HepG2 (cell line): ENCODE measurements at regions not wholly inside any gene's neighbourhood (a gene's known extent, or its start where the extent isn't known, plus 50 kb on each side); places are given as distances from the start of the nearest gene placed in this dataset.

ENCODE experiments used
- ATAC-seq: fragments of 200-7000 bp; cut with Tn5 transposase; 3 replicates; pipeline ENCODE4 v1.9.1; 2020; ENCODE audit warnings: mild to moderate bottlenecking, moderate library complexity
- BruUV-seq: library from RNA; stranded (reverse); fragments of 400-500 nt; replicated peaks from 2 replicates; lab custom pipeline; 2021; lab: Mats Ljungman, UMichigan
- CTCF ChIA-PET: fragments of 300-600 bp; formaldehyde crosslinking; extraction: SDS; loops from one replicate; lab custom pipeline; 2021; ENCODE audit warnings: low total read pairs, inconsistent platforms, low intra/inter-chr PET ratio; lab: Yijun Ruan, JAX
- POLR2A ChIA-PET: fragments of 350-600 bp; sonication (Branson Sonifier 250); formaldehyde crosslinking; loops from one replicate; lab custom pipeline; 2020; ENCODE audit warnings: antibody characterized with exemption, inconsistent platforms; lab: Yijun Ruan, JAX
- DNase-seq: peaks from one replicate; pipeline ENCODE4 v3.0.0-alpha.2; 2015; ENCODE audit warnings: low spot score
- FAIRE-seq: peaks from 3 replicates; lab custom pipeline; 2011; peaks lifted over from hg19 to GRCh38; lab: Jason Lieb, UNC
- H2AFZ ChIP-seq: one replicate; pipeline ENCODE4 v1.6.1; 2011; ENCODE audit warnings: low read length, inconsistent platforms
- H3K27ac ChIP-seq: fragments of 300-600 bp; 3 replicates; pipeline ENCODE4 v1.8.0; 2011; ENCODE audit warnings: mixed run types, mild to moderate bottlenecking, mixed read lengths, low read length, inconsistent platforms; ENCODE audit not compliant: insufficient read depth; ENCODE audit errors: extremely low read length
- H3K27me3 ChIP-seq, 2 experiments: fragments of 200-600 bp in 1 of 2; 2 replicates in 1 of 2; 3 replicates in 1 of 2; pipeline versions ENCODE4 v1.6.0 to v1.8.0; 2011; ENCODE audit warnings: low read length in 2 of 2, mild to moderate bottlenecking in 2 of 2, moderate library complexity in 2 of 2, inconsistent platforms in 1 of 2; ENCODE audit not compliant: insufficient read depth in 2 of 2, control insufficient read depth in 1 of 2
- H3K36me3 ChIP-seq, 2 experiments: fragments of 200-600 bp in 1 of 2; replicated peaks in 1 of 2; 2 replicates in 1 of 2; 3 replicates in 1 of 2; pipeline versions ENCODE4 v1.5.1 to v1.8.0; 2011; ENCODE audit warnings: low read length in 2 of 2, inconsistent platforms in 1 of 2; ENCODE audit not compliant: insufficient read depth in 2 of 2, control insufficient read depth in 1 of 2
- H3K4me1 ChIP-seq: 2 replicates; pipeline ENCODE4 v1.5.1; 2012; ENCODE audit warnings: low read length, inconsistent platforms; ENCODE audit not compliant: insufficient read depth
- H3K4me2 ChIP-seq: 2 replicates; pipeline ENCODE4 v1.6.0; 2011; ENCODE audit warnings: low read depth, low read length, inconsistent platforms
- H3K4me3 ChIP-seq, 3 experiments: fragments of 200-600 bp in 1 of 3; sonication (generic), shearing (Covaris generic) in 1 of 3; replicated peaks in 1 of 3; 2 replicates each; pipeline ENCODE4 v1.5.1; 2011 to 2016; ENCODE audit warnings: low read length in 3 of 3, inconsistent platforms in 2 of 3, low read depth in 2 of 3, mild to moderate bottlenecking in 2 of 3, control low read depth in 1 of 3, mixed read lengths in 1 of 3; ENCODE audit not compliant: insufficient read depth in 1 of 3
- H3K79me2 ChIP-seq: one replicate; pipeline ENCODE4 v1.6.1; 2011; ENCODE audit warnings: low read length, inconsistent platforms; ENCODE audit not compliant: insufficient read depth
- H3K9ac ChIP-seq: 2 replicates; pipeline ENCODE4 v1.6.0; 2011; ENCODE audit warnings: mild to moderate bottlenecking, low read depth, low read length, inconsistent platforms; ENCODE audit not compliant: insufficient read depth
- H3K9me3 ChIP-seq: 2 replicates; pipeline ENCODE4 v1.5.1; 2012; ENCODE audit warnings: mild to moderate bottlenecking, low read length
- H4K20me1 ChIP-seq: 2 replicates; pipeline ENCODE4 v1.6.0; 2011; ENCODE audit warnings: inconsistent platforms, mild to moderate bottlenecking, low read length, moderate library complexity; ENCODE audit not compliant: insufficient read depth
- BRF2 ChIP-seq: sonication (generic); formaldehyde crosslinking; IDR thresholded peaks from 2 replicates; pipeline ENCODE4 v1.8.1; 2022; ENCODE audit warnings: mild to moderate bottlenecking, missing genetic modification reagents
- DRAP1 ChIP-seq: IDR thresholded peaks from 2 replicates; pipeline ENCODE4 v1.6.1; 2016; ENCODE audit warnings: missing genetic modification reagents, missing compliant biosample characterization
- FOXJ3 ChIP-seq: sonication (generic); formaldehyde crosslinking; IDR thresholded peaks from 2 replicates; pipeline ENCODE4 v1.4.0; 2020; ENCODE audit warnings: missing genetic modification reagents, mild to moderate bottlenecking, borderline replicate concordance
- FOXO4 ChIP-seq: sonication (generic); formaldehyde crosslinking; conservative IDR thresholded peaks from 2 replicates; pipeline ENCODE4 v1.8.1; 2023; ENCODE audit warnings: missing genetic modification reagents
- MED8 ChIP-seq: sonication (generic); formaldehyde crosslinking; IDR thresholded peaks from 2 replicates; pipeline ENCODE4 v1.8.1; 2023; ENCODE audit warnings: mild to moderate bottlenecking, missing genetic modification reagents; ENCODE audit not compliant: insufficient replicate concordance
- PLSCR1 ChIP-seq: sonication (generic); formaldehyde crosslinking; IDR thresholded peaks from 2 replicates; pipeline ENCODE4 v1.5.0; 2020; ENCODE audit warnings: missing genetic modification reagents, mild to moderate bottlenecking, borderline replicate concordance
- RERE ChIP-seq: IDR thresholded peaks from 2 replicates; pipeline ENCODE4 v1.6.1; 2016; ENCODE audit warnings: low read depth, missing genetic modification reagents, missing compliant biosample characterization
- ZNF460 ChIP-seq: sonication (generic); formaldehyde crosslinking; IDR thresholded peaks from 2 replicates; pipeline ENCODE4 v1.5.1; 2020; ENCODE audit warnings: missing genetic modification reagents, mild to moderate bottlenecking, borderline replicate concordance
- ZNF549 ChIP-seq: sonication (generic); formaldehyde crosslinking; IDR thresholded peaks from 2 replicates; pipeline ENCODE4 v1.5.0; 2020; ENCODE audit warnings: missing genetic modification reagents
- ZNF607 ChIP-seq: sonication (generic); formaldehyde crosslinking; IDR thresholded peaks from 2 replicates; pipeline ENCODE4 v1.5.1; 2020; ENCODE audit warnings: missing genetic modification reagents, mild to moderate bottlenecking, borderline replicate concordance
- ZNF891 ChIP-seq: sonication (generic); formaldehyde crosslinking; IDR thresholded peaks from 2 replicates; pipeline ENCODE4 v1.5.0; 2020; ENCODE audit warnings: mild to moderate bottlenecking, missing genetic modification reagents
- WGBS: methylation state at CpG from one replicate; pipeline ENCODE4 v1.1.6; 2017; ENCODE audit warnings: low lambda C conversion rate; 5-methylcytosine and 5-hydroxymethylcytosine counted together
- in situ Hi-C: cut with HindIII; loops from 2 replicates; pipeline ENCODE4 v1.10.0; 2017; ENCODE audit warnings: low pct_unique_long_range_greater_than_20kb; ENCODE audit not compliant: extremely low pct_ligation_motif_present
- intact Hi-C: fragments of 100-400 bp; cut with micrococcal nuclease; formaldehyde crosslinking; loops from one replicate; pipeline ENCODE4 v1.10.0; 2022; ENCODE audit not compliant: unreplicated experiment

GRCh38 chr5:114695292-114695904 is 333.5 kb downstream of the KCNN2 start:
- FAIRE-seq (no peak), ATAC-seq (no peak), DNase-seq (no peak)
- intact Hi-C loops (no loop called here), in situ Hi-C loops (no loop called here)
- CTCF ChIA-PET = no interaction called here
- Histone ChIP-seq H3K4me3 (no peak overlapping the region), H3K27ac (no peak overlapping the region), H3K9ac (no peak overlapping the region), H3K36me3 (no peaks in the 10 kb centered on the region), H3K4me2 (no peak overlapping the region), H3K9me3 (peaks cover 52% of the 10 kb centered on the region), H3K4me1 (no peaks in the 10 kb centered on the region), H2AFZ (no peak overlapping the region), H3K27me3 (no peaks in the 10 kb centered on the region), H3K79me2 (no peaks in the 10 kb centered on the region), H4K20me1 (no peaks in the 10 kb centered on the region)
- POLR2A ChIA-PET = no interaction called here
- no TSS peak for BruUV-seq
- 68% methylated on average over 9 of the region's 27 CpGs for WGBS
- TF ChIP-seq ZNF549 (no peak), ZNF607 (CRISPR knock-in tag) (no peak), BRF2 (CRISPR knock-in tag) (no peak), PLSCR1 (CRISPR knock-in tag) (no peak), MED8 (CRISPR knock-in tag) (no peak), ZNF891 (no peak), FOXJ3 (no peak), RERE (CRISPR knock-in tag) (no peak), DRAP1 (no peak), ZNF460 (CRISPR knock-in tag) (no peak), FOXO4 (CRISPR knock-in tag) (no peak)
